ENCODE measurements at regions not wholly inside any gene's neighbourhood (a gene's known extent, or its start where the extent isn't known, plus 50 kb on each side); places are given as distances from the start of the nearest gene placed in this dataset.

GRCh38 chr13:84192125-84192524 is 309.9 kb upstream of the SLITRK1 start:
- Histone ChIP-seq H3K9me3 (no peaks in the 10 kb centered on the region), H3K27ac (no peak overlapping the region), H3K4me3 (no peak overlapping the region), H3K27me3 (no peaks in the 10 kb centered on the region), H3K4me1 (no peaks in the 10 kb centered on the region), H3K36me3 (no peaks in the 10 kb centered on the region)
- TF ChIP-seq EP300 (IDR thresholded peaks at IDR 0.05) (no peak), POLR2AphosphoS5 (IDR thresholded peaks at IDR 0.05) (no peak), POLR2A (IDR thresholded peaks at IDR 0.05) (no peak)
- TF ChIP-seq, protein P1, sequence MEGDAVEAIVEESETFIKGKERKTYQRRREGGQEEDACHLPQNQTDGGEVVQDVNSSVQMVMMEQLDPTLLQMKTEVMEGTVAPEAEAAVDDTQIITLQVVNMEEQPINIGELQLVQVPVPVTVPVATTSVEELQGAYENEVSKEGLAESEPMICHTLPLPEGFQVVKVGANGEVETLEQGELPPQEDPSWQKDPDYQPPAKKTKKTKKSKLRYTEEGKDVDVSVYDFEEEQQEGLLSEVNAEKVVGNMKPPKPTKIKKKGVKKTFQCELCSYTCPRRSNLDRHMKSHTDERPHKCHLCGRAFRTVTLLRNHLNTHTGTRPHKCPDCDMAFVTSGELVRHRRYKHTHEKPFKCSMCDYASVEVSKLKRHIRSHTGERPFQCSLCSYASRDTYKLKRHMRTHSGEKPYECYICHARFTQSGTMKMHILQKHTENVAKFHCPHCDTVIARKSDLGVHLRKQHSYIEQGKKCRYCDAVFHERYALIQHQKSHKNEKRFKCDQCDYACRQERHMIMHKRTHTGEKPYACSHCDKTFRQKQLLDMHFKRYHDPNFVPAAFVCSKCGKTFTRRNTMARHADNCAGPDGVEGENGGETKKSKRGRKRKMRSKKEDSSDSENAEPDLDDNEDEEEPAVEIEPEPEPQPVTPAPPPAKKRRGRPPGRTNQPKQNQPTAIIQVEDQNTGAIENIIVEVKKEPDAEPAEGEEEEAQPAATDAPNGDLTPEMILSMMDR (IDR thresholded peaks at IDR 0.05), result no peak
- DNase-seq (no peak), ATAC-seq (ENCODE audit: low FRiP score in 2 of 2) (peak in 1 of 2 donors; percentile 71)
- WGBS, 2 donors, result 89 to 90% methylated on average over 3 of the region's 3 CpGs

GRCh38 chr13:84191139-84191538 is 308.9 kb upstream of the SLITRK1 start:
- no peak overlapping the region for H3K4me3 ChIP-seq
- DNase-seq (no peak), ATAC-seq (ENCODE audit: low FRiP score in 2 of 2) (no peak)
- TF ChIP-seq POLR2AphosphoS5 (IDR thresholded peaks at IDR 0.05) (no peak), POLR2A (IDR thresholded peaks at IDR 0.05) (no peak), EP300 (IDR thresholded peaks at IDR 0.05) (no peak)
- TF ChIP-seq, protein P1 (IDR thresholded peaks at IDR 0.05), result no peak
- H3K4me1 ChIP-seq, result no peaks in the 10 kb centered on the region
- H3K36me3 ChIP-seq, result no peaks in the 10 kb centered on the region
- H3K27ac ChIP-seq, result no peak overlapping the region
- WGBS, 2 donors, result 56 to 59% methylated on average over 4 of the region's 4 CpGs
- H3K27me3 ChIP-seq, result no peaks in the 10 kb centered on the region
- H3K9me3 ChIP-seq, result no peaks in the 10 kb centered on the region

GRCh38 chr13:84187626-84188025 is 305.4 kb upstream of the SLITRK1 start:
- 81 to 90% methylated on average over 1 of the region's 1 CpG for WGBS, 2 donors
- no peaks in the 10 kb centered on the region for H3K36me3 ChIP-seq
- no peaks in the 10 kb centered on the region for H3K9me3 ChIP-seq
- no peak overlapping the region for H3K27ac ChIP-seq
- DNase-seq (no peak), ATAC-seq (ENCODE audit: low FRiP score in 2 of 2) (no peak)
- H3K27me3 ChIP-seq, result no peaks in the 10 kb centered on the region
- no peak overlapping the region for H3K4me3 ChIP-seq
- H3K4me1 ChIP-seq, result no peaks in the 10 kb centered on the region
- TF ChIP-seq POLR2A (IDR thresholded peaks at IDR 0.05), result no peak
- TF ChIP-seq, protein P1 (IDR thresholded peaks at IDR 0.05), result no peak
- TF ChIP-seq POLR2AphosphoS5 (IDR thresholded peaks at IDR 0.05), result no peak
- no peak for TF ChIP-seq EP300 (IDR thresholded peaks at IDR 0.05)

DNA sequence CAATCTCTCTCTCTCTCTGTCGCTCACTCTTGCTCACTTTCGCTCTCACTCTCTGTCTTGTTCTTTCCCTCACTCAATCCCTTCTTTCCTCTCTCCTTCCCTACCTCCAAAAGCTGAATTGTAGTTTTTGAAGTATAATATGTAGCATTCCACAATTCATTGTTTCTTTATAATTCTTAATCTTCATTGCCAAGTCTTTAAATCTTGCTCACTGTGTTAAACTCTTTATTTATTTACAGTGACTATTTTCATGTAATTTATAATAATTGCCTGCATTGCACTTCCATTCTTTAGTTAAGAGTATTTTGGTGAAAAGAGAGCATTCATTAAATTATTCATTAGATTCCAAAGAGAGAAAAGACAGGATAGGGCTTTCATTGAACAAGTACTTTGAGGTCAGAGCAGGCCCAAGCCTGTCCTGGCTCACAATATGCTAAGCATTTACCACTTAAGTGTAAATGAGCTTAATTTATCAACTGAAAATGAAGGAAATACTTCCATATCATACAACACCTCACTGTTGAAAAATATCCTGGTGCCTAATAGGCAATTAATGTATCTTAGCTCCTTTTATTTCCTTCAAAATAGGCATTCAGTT is 257.4 kb upstream of the SLITRK1 start:
- TF ChIP-seq, protein P1 (IDR thresholded peaks at IDR 0.05), result no peak
- TF ChIP-seq POLR2A (IDR thresholded peaks at IDR 0.05) (no peak), EP300 (IDR thresholded peaks at IDR 0.05) (no peak), POLR2AphosphoS5 (IDR thresholded peaks at IDR 0.05) (no peak)
- H3K4me3 ChIP-seq, result no peak overlapping the region
- no peak overlapping the region for H3K27ac ChIP-seq
- WGBS, 2 donors, result 93% methylated on average over 2 of the region's 2 CpGs
- no peaks in the 10 kb centered on the region for H3K36me3 ChIP-seq
- H3K4me1 ChIP-seq, result no peaks in the 10 kb centered on the region
- DNase-seq, result no peak
- ATAC-seq (ENCODE audit: low FRiP score in 2 of 2), result no peak
- no peaks in the 10 kb centered on the region for H3K27me3 ChIP-seq
- H3K9me3 ChIP-seq, result no peaks in the 10 kb centered on the region

GRCh38 chr13:84137292-84137691 is 255.0 kb upstream of the SLITRK1 start:
- 36 to 51% methylated on average over 2 of the region's 2 CpGs for WGBS, 2 donors
- TF ChIP-seq POLR2A (IDR thresholded peaks at IDR 0.05), result no peak
- no peak for TF ChIP-seq EP300 (IDR thresholded peaks at IDR 0.05)
- no peak for TF ChIP-seq POLR2AphosphoS5 (IDR thresholded peaks at IDR 0.05)
- TF ChIP-seq, protein P1 (IDR thresholded peaks at IDR 0.05), result no peak
- H3K4me1 ChIP-seq, result no peaks in the 10 kb centered on the region
- ATAC-seq (ENCODE audit: low FRiP score in 2 of 2), result peak in 1 of 2 donors; percentile 43
- H3K27ac ChIP-seq, result no peak overlapping the region
- no peaks in the 10 kb centered on the region for H3K27me3 ChIP-seq
- no peak overlapping the region for H3K4me3 ChIP-seq
- H3K9me3 ChIP-seq, result no peaks in the 10 kb centered on the region
- H3K36me3 ChIP-seq, result no peaks in the 10 kb centered on the region
- peak in 1 of 2 donors; percentile 26 for DNase-seq

Measured in upper lobe of left lung (tissue), 6 donors.